Gastroesophageal sphincter (tissue), 3 donors: ENCODE measurements at regions not wholly inside any gene's neighbourhood (a gene's known extent, or its start where the extent isn't known, plus 50 kb on each side); places are given as distances from the start of the nearest gene placed in this dataset.

Experiments used
- POLR2A ChIP-seq, 2 donors: fragments of 450-650 bp; IDR thresholded peaks; one replicate each; pipeline ENCODE4 v1.6.1; 2017; ENCODE audit warnings: antibody characterized with exemption in 2 of 2, mild to moderate bottlenecking in 2 of 2, moderate library complexity in 1 of 2
- TF ChIP-seq, protein P1 (sequence below), 4 experiments: fragments of 200-600 bp in 2 of 4; fragments of 450-650 bp in 2 of 4; sonication (generic) in 1 of 4; IDR thresholded peaks; one replicate each; pipeline ENCODE4 v1.5.1; 2017 to 2019; ENCODE audit warnings: antibody characterized with exemption in 4 of 4, mild to moderate bottlenecking in 2 of 4, moderate library complexity in 2 of 4

DNA sequence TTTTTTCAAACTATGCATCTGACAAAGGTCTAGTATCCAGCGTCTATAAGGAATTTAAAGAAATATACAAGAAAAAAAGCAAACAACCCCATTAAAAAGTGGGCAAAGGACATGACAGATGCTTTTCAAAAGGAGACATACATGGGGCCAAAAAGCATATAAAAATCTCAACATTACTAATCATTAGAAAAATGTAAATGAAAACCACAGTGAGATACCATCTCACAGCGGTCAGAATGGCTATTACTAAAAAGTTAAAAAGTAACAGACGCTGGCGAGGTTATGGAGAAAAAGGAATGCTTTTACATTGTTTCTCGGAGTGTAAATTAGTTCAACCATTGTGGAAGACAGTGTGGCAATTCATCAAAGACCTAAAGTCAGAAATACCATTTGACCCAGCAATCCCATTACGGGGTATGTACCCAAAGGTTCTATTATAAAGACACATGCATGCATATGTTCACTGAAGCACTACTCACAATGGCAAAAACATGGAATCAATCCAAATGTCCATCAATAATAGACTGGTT, 643.1 kb upstream of the LRRTM1 start:
- TF ChIP-seq, protein P1, sequence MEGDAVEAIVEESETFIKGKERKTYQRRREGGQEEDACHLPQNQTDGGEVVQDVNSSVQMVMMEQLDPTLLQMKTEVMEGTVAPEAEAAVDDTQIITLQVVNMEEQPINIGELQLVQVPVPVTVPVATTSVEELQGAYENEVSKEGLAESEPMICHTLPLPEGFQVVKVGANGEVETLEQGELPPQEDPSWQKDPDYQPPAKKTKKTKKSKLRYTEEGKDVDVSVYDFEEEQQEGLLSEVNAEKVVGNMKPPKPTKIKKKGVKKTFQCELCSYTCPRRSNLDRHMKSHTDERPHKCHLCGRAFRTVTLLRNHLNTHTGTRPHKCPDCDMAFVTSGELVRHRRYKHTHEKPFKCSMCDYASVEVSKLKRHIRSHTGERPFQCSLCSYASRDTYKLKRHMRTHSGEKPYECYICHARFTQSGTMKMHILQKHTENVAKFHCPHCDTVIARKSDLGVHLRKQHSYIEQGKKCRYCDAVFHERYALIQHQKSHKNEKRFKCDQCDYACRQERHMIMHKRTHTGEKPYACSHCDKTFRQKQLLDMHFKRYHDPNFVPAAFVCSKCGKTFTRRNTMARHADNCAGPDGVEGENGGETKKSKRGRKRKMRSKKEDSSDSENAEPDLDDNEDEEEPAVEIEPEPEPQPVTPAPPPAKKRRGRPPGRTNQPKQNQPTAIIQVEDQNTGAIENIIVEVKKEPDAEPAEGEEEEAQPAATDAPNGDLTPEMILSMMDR (IDR thresholded peaks at IDR 0.05), result no peak
- no peak for TF ChIP-seq POLR2A (IDR thresholded peaks at IDR 0.05)
